Panc1 (cell line): ENCODE measurements at regions not wholly inside any gene's neighbourhood (a gene's known extent, or its start where the extent isn't known, plus 50 kb on each side); places are given as distances from the start of the nearest gene placed in this dataset.

Experiments used
- ATAC-seq: fragments of 200-7000 bp; cut with Tn5 transposase; 2 replicates; pipeline ENCODE4 v1.9.1; 2020; ENCODE audit warnings: mild to moderate bottlenecking, moderate library complexity
- BruUV-seq: library from RNA; stranded (reverse); fragments of 400-500 nt; replicated peaks from 2 replicates; lab custom pipeline; 2021; lab: Mats Ljungman, UMichigan
- CTCF ChIA-PET: fragments of 300-600 bp; sonication (Branson Sonifier 250); formaldehyde crosslinking; loops from one replicate; lab custom pipeline; 2022; ENCODE audit warnings: antibody characterized with exemption; lab: Charles Lee
- POLR2A ChIA-PET: fragments of 300-600 bp; sonication (Branson Sonifier 250); formaldehyde crosslinking; loops from one replicate; lab custom pipeline; 2022; ENCODE audit warnings: antibody characterized with exemption; lab: Charles Lee
- DNase-seq: peaks from one replicate; pipeline ENCODE4 v3.0.0-alpha.2; 2010; ENCODE audit warnings: low read depth, low spot score
- H3K27ac ChIP-seq: 2 replicates; pipeline ENCODE4 v1.5.1; 2011; ENCODE audit warnings: mild to moderate bottlenecking, low read length, inconsistent platforms
- H3K27me3 ChIP-seq: fragments of 200-500 bp; sonication (Bioruptor generic); 2 replicates; pipeline ENCODE4 v1.6.0; 2014; ENCODE audit warnings: low read length, inconsistent platforms; ENCODE audit not compliant: control insufficient read depth, insufficient read depth
- H3K36me3 ChIP-seq: fragments of 200-500 bp; sonication (Bioruptor generic); 2 replicates; pipeline ENCODE4 v1.5.1; 2014; ENCODE audit warnings: inconsistent platforms, mild to moderate bottlenecking, low read length, moderate library complexity; ENCODE audit not compliant: control insufficient read depth, insufficient read depth
- H3K4me1 ChIP-seq: 2 replicates; pipeline ENCODE4 v1.5.1; 2011; ENCODE audit warnings: inconsistent platforms, mild to moderate bottlenecking, low read length, moderate library complexity; ENCODE audit not compliant: control insufficient read depth, insufficient read depth
- H3K4me3 ChIP-seq, 2 experiments: 2 replicates each; pipeline ENCODE4 v1.5.1; 2011 to 2012; ENCODE audit warnings: low read depth in 2 of 2, low read length in 2 of 2, mild to moderate bottlenecking in 2 of 2, inconsistent platforms in 1 of 2, moderate library complexity in 1 of 2
- H3K9me3 ChIP-seq: fragments of 200-500 bp; sonication (Bioruptor generic); 2 replicates; pipeline ENCODE4 v1.5.1; 2014; ENCODE audit warnings: low read depth, mild to moderate bottlenecking, inconsistent platforms, low read length, moderate library complexity; ENCODE audit not compliant: control insufficient read depth, insufficient read depth
- CTCF ChIP-seq: fragments of 450-650 bp; IDR thresholded peaks from 2 replicates; pipeline ENCODE4 v1.5.1; 2017; ENCODE audit warnings: mild to moderate bottlenecking
- POLR2AphosphoS5 ChIP-seq: IDR thresholded peaks from 2 replicates; pipeline ENCODE4 v1.6.1; 2012; ENCODE audit warnings: mild to moderate bottlenecking, low read depth, low read length, moderate library complexity
- REST ChIP-seq, 2 experiments: IDR thresholded peaks; 2 replicates each; pipeline ENCODE4 v1.6.1; 2011 to 2012; ENCODE audit warnings: low read depth in 2 of 2, control low read depth in 1 of 2, low read length in 1 of 2, mild to moderate bottlenecking in 1 of 2, moderate library complexity in 1 of 2; ENCODE audit not compliant: insufficient read depth in 1 of 2
- SIN3A ChIP-seq: IDR thresholded peaks from 2 replicates; pipeline ENCODE4 v1.6.1; 2012; ENCODE audit warnings: low read depth, mild to moderate bottlenecking, low read length, moderate library complexity, borderline replicate concordance; ENCODE audit not compliant: insufficient read depth
- TCF7L2 ChIP-seq: IDR thresholded peaks from 2 replicates; pipeline ENCODE4 v1.6.1; 2011; ENCODE audit warnings: mild to moderate bottlenecking, low read depth, low read length, inconsistent platforms
- in situ Hi-C: cut with HindIII; loops from 2 replicates; pipeline ENCODE4 v1.10.0; 2016; ENCODE audit warnings: low sequenced_read_pairs, low pct_unique_long_range_greater_than_20kb
- intact Hi-C: fragments of 100-400 bp; cut with micrococcal nuclease; formaldehyde crosslinking; loops from one replicate; pipeline ENCODE4 v1.10.0; 2022; ENCODE audit not compliant: unreplicated experiment

GRCh38 chr3:13241621-13242363 lies 168.6 kb upstream of the IQSEC1 start:
- H3K27ac ChIP-seq = no peak overlapping the region
- no peaks in the 10 kb centered on the region for H3K36me3 ChIP-seq
- TF ChIP-seq SIN3A (no peak), REST (IDR thresholded peaks at IDR 0.05; ENCODE audit: insufficient read depth in 1 of 2, low read depth in 2 of 2, low read length in 1 of 2) (no peak), CTCF (no peak), TCF7L2 (no peak), POLR2AphosphoS5 (no peak)
- BruUV-seq = no TSS peak
- H3K4me3 ChIP-seq = no peak overlapping the region
- no peaks in the 10 kb centered on the region for H3K9me3 ChIP-seq
- intact Hi-C loops (no loop called here), in situ Hi-C loops (no loop called here)
- no peaks in the 10 kb centered on the region for H3K27me3 ChIP-seq
- CTCF ChIA-PET = no interaction called here
- ATAC-seq = no peak
- H3K4me1 ChIP-seq = no peaks in the 10 kb centered on the region
- DNase-seq = no peak
- POLR2A ChIA-PET = no interaction called here

GRCh38 chr3:13240928-13241618 lies 167.8 kb upstream of the IQSEC1 start:
- intact Hi-C loops = no loop called here
- H3K36me3 ChIP-seq = no peaks in the 10 kb centered on the region
- no peak overlapping the region for H3K27ac ChIP-seq
- no peak for TF ChIP-seq REST (IDR thresholded peaks at IDR 0.05; ENCODE audit: insufficient read depth in 1 of 2, low read depth in 2 of 2, low read length in 1 of 2)
- H3K27me3 ChIP-seq = no peaks in the 10 kb centered on the region
- H3K9me3 ChIP-seq = no peaks in the 10 kb centered on the region
- BruUV-seq = no TSS peak
- in situ Hi-C loops = no loop called here
- H3K4me1 ChIP-seq = no peaks in the 10 kb centered on the region
- CTCF ChIA-PET = no interaction called here
- DNase-seq (no peak), ATAC-seq (no peak)
- POLR2A ChIA-PET = no interaction called here
- no peak overlapping the region for H3K4me3 ChIP-seq
